ENCODE measurements at regions not wholly inside any gene's neighbourhood (a gene's known extent, or its start where the extent isn't known, plus 50 kb on each side); places are given as distances from the start of the nearest gene placed in this dataset.

GRCh38 chr4:142983589-142983988 lies 137.5 kb upstream of the INPP4B start:
- TF ChIP-seq, protein P1, sequence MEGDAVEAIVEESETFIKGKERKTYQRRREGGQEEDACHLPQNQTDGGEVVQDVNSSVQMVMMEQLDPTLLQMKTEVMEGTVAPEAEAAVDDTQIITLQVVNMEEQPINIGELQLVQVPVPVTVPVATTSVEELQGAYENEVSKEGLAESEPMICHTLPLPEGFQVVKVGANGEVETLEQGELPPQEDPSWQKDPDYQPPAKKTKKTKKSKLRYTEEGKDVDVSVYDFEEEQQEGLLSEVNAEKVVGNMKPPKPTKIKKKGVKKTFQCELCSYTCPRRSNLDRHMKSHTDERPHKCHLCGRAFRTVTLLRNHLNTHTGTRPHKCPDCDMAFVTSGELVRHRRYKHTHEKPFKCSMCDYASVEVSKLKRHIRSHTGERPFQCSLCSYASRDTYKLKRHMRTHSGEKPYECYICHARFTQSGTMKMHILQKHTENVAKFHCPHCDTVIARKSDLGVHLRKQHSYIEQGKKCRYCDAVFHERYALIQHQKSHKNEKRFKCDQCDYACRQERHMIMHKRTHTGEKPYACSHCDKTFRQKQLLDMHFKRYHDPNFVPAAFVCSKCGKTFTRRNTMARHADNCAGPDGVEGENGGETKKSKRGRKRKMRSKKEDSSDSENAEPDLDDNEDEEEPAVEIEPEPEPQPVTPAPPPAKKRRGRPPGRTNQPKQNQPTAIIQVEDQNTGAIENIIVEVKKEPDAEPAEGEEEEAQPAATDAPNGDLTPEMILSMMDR (conservative IDR thresholded peaks at IDR 0.05; ENCODE audit: low read depth, low read length), result no peak
- DNase-seq (ENCODE audit: low read depth), result no peak

DNA sequence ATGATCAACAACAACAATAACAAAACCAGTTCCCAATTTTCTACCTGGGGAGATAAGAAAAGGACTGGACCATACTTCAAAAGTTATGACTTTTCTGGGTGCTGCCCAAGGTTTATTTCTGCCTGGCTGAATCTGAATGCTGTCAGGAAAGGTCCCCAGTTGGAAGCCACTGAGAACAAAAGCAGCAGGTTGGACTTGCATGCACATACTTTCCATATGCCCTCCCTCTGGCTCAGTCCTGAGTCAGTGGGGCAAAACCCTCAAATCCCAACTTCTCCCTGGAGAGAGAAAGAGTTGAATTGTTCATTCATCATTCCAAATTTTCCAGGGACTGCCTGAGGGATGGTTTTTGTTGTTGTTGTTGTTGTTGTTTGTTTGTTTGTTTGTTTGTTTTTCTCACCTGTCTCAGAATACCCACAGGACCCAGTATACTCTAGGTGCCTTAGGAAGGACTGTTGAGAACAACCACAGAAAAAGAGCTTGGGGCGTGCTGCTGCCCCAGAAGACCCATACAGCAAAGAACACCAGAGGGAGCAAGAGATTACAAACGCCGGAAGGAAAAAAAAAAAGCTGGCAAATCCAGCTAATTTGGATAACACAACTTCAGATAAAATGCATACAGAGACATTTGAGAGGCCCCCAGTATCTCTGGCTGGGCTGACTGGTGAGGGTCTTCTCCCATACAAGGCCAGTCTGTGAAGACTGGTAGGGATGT lies 138.9 kb upstream of the INPP4B start:
- peak; percentile 52 for DNase-seq (ENCODE audit: low read depth)
- TF ChIP-seq, protein P1 (conservative IDR thresholded peaks at IDR 0.05; ENCODE audit: low read depth, low read length), result peak; percentile 67

More at GRCh38 chr4:142983589-142983988, 137.5 kb upstream of the INPP4B start:
- no peak overlapping the region for H3K4me3 ChIP-seq (ENCODE audit: low read depth, low read length)

DNA sequence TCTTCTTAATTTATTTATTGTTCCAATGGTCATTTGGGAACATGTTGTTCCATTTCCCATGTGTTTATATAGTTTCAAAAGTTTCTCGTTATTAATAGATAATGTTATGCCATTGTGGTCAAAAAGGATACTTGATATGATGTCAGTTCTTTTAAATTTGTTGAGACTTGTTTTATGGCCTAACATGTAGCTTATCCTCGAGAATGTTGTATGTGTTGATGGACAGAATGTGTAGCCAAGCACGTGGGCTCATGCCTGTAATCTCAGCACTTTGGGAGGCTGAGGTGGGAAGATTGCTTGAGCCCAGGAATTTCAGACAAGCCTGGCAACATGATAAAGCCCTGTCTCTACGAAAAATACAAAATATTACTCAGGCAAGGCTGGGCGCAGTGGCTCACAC lies 168.5 kb upstream of the USP38 start:
- DNase-seq (ENCODE audit: low read depth), result no peak
- TF ChIP-seq, protein P1 (conservative IDR thresholded peaks at IDR 0.05; ENCODE audit: low read depth, low read length), result no peak
- no peak overlapping the region for H3K4me3 ChIP-seq (ENCODE audit: low read depth, low read length)

More for the DNA sequence above, 138.9 kb upstream of the INPP4B start:
- no peak overlapping the region for H3K4me3 ChIP-seq (ENCODE audit: low read depth, low read length)

DNA sequence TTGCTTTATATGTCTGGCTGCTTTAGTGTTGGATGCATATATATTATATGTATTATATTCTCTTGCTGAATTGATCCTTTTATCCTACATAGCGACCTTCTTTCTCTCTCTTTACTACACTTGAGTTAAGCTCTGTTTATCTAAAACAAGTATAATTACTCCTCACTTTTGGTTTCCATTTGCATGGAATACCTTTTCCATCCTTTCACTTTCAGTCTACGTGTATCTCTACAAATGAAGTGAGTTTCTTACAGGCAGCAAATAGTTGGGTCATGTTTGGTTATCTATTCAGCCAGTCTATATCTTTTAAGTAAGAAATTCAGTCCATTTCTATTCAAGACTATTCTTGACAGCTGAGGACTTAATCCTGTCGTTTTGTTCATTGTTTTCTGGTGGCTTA lies 167.5 kb upstream of the USP38 start:
- no peak for DNase-seq (ENCODE audit: low read depth)
- H3K4me3 ChIP-seq (ENCODE audit: low read depth, low read length), result no peak overlapping the region
- TF ChIP-seq, protein P1 (conservative IDR thresholded peaks at IDR 0.05; ENCODE audit: low read depth, low read length), result no peak

- no peak overlapping the region for H3K4me3 ChIP-seq (ENCODE audit: low read depth, low read length)
- DNase-seq (ENCODE audit: low read depth), result no peak
- TF ChIP-seq, protein P1 (conservative IDR thresholded peaks at IDR 0.05; ENCODE audit: low read depth, low read length), result no peak
Measured at GRCh38 chr4:143019351-143019750, 165.4 kb upstream of the USP38 start.

DNA sequence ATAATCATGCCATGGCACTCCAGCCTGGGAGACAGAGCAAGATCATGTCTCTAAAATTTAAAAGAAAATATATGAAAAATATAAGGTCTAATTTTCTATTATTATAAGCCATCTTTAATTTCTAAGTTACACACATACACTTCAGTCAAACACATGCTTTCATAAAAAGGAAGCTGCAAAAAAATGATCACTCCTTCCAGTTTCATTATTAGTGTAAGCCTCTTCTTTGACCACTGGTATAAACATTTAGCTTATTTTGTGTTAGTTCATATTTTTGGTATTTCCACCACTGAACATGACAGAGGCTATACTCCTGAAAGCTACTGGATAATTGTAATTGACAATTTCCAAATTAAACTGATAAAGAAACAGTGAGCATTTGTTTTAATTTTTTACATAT lies 163.3 kb upstream of the USP38 start:
- DNase-seq (ENCODE audit: low read depth), result no peak
- no peak overlapping the region for H3K4me3 ChIP-seq (ENCODE audit: low read depth, low read length)
- TF ChIP-seq, protein P1 (conservative IDR thresholded peaks at IDR 0.05; ENCODE audit: low read depth, low read length), result no peak
